ENCODE measurements at regions not wholly inside any gene's neighbourhood (a gene's known extent, or its start where the extent isn't known, plus 50 kb on each side); places are given as distances from the start of the nearest gene placed in this dataset.

GRCh38 chr17:65417406-65418221 lies 143.8 kb downstream of the AXIN2 start:
- TF ChIP-seq CTCF (IDR thresholded peaks at IDR 0.05; ENCODE audit: extremely low read depth, insufficient read depth, missing control alignments), result no peak
- in situ Hi-C loops (cut with MboI; ENCODE audit: low pct_unique_long_range_greater_than_20kb, low sequenced_read_pairs, unreplicated experiment), result no loop called here
- DNase-seq (ENCODE audit: low spot score), result no peak

- TF ChIP-seq CTCF (IDR thresholded peaks at IDR 0.05; ENCODE audit: extremely low read depth, insufficient read depth, missing control alignments), result no peak
- in situ Hi-C loops (cut with MboI; ENCODE audit: low pct_unique_long_range_greater_than_20kb, low sequenced_read_pairs, unreplicated experiment), result no loop called here
- DNase-seq (ENCODE audit: low spot score), result no peak
These were observed 145.5 kb downstream of the AXIN2 start for GRCh38 chr17:65415991-65416390.

- no peak for DNase-seq (ENCODE audit: low spot score)
- in situ Hi-C loops (cut with MboI; ENCODE audit: low pct_unique_long_range_greater_than_20kb, low sequenced_read_pairs, unreplicated experiment), result no loop called here
- TF ChIP-seq CTCF (IDR thresholded peaks at IDR 0.05; ENCODE audit: extremely low read depth, insufficient read depth, missing control alignments), result no peak
These were observed 148.1 kb downstream of the AXIN2 start for GRCh38 chr17:65413390-65413789.

- TF ChIP-seq CTCF (IDR thresholded peaks at IDR 0.05; ENCODE audit: extremely low read depth, insufficient read depth, missing control alignments), result no peak
- no peak for DNase-seq (ENCODE audit: low spot score)
- in situ Hi-C loops (cut with MboI; ENCODE audit: low pct_unique_long_range_greater_than_20kb, low sequenced_read_pairs, unreplicated experiment), result no loop called here
These were observed 152.1 kb downstream of the AXIN2 start for GRCh38 chr17:65409381-65409780.

- in situ Hi-C loops (cut with MboI; ENCODE audit: low pct_unique_long_range_greater_than_20kb, low sequenced_read_pairs, unreplicated experiment), result no loop called here
- no peak for TF ChIP-seq CTCF (IDR thresholded peaks at IDR 0.05; ENCODE audit: extremely low read depth, insufficient read depth, missing control alignments)
- no peak for DNase-seq (ENCODE audit: low spot score)
These were observed 153.4 kb downstream of the AXIN2 start for GRCh38 chr17:65408050-65408449.

- no peak for DNase-seq (ENCODE audit: low spot score)
- in situ Hi-C loops (cut with MboI; ENCODE audit: low pct_unique_long_range_greater_than_20kb, low sequenced_read_pairs, unreplicated experiment), result no loop called here
These were observed 154.4 kb downstream of the AXIN2 start for GRCh38 chr17:65407017-65407416.

More at GRCh38 chr17:65407017-65407416, 154.4 kb downstream of the AXIN2 start:
- TF ChIP-seq CTCF (IDR thresholded peaks at IDR 0.05; ENCODE audit: extremely low read depth, insufficient read depth, missing control alignments), result no peak
